ENCODE measurements at regions not wholly inside any gene's neighbourhood (a gene's known extent, or its start where the extent isn't known, plus 50 kb on each side); places are given as distances from the start of the nearest gene placed in this dataset.

DNA sequence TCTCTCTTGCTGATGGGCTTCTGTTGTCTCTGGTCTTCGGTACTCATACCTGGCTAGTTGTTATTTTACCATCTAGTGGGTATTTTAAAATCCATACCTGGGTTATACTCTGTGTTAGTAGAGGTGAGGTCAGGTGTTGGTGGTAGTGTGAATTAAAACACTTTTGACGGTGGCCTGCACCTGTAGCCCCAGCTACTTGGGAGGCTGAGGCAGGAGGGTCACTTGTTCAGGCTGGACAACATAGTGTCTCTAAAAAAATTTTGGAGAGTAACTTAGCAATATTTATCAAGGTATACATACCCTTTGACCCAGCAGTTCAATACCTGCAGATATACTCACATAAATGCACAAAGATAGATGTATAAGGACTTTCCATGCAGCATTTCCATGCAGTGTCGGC, 55.4 kb downstream of the GSX1 start:
- H3K27ac ChIP-seq: no peak overlapping the region
- TF ChIP-seq ZFX (IDR thresholded peaks at IDR 0.05; ENCODE audit: borderline replicate concordance): no peak
- TF ChIP-seq, protein P1, sequence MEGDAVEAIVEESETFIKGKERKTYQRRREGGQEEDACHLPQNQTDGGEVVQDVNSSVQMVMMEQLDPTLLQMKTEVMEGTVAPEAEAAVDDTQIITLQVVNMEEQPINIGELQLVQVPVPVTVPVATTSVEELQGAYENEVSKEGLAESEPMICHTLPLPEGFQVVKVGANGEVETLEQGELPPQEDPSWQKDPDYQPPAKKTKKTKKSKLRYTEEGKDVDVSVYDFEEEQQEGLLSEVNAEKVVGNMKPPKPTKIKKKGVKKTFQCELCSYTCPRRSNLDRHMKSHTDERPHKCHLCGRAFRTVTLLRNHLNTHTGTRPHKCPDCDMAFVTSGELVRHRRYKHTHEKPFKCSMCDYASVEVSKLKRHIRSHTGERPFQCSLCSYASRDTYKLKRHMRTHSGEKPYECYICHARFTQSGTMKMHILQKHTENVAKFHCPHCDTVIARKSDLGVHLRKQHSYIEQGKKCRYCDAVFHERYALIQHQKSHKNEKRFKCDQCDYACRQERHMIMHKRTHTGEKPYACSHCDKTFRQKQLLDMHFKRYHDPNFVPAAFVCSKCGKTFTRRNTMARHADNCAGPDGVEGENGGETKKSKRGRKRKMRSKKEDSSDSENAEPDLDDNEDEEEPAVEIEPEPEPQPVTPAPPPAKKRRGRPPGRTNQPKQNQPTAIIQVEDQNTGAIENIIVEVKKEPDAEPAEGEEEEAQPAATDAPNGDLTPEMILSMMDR (IDR thresholded peaks at IDR 0.05): no peak

DNA sequence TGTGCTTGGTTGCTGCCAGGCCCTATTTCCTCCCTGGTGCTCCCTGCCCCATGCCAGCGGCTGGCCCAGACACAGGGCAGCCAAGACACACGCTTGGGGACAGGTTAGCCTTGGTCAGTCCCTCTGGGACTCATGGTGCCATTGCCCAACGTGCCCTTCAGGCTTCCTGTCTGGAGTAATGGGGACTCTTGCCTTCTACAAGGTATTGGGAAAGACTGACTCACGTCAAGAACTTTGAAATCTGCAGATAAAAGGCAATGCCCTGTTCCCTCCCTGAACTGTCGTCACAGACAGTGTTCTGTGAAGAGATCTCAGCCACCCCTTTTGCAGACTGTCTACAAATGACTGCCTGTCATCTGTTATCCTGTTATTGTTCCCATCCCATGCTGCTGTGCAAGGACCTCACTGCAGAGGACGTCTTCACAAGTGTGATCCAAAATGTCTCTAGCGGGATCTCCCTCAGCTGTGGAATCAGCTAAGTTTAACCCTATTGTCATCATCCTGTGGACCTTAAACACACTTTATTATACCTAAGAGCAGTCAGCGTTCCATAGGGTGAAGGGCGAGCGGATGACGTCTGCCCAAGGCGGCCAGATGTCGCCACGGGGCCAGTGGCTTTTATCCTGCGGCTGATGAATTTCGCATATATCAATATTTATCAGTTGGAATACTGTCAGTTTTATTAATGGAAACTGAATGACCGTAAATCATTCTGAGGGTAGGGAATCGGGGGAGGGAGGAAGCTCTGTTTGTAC, 59.0 kb downstream of the GSX1 start:
- TF ChIP-seq, protein P1 (IDR thresholded peaks at IDR 0.05): no peak
- TF ChIP-seq ZFX (IDR thresholded peaks at IDR 0.05; ENCODE audit: borderline replicate concordance): no peak
- no peak overlapping the region for H3K27ac ChIP-seq

DNA sequence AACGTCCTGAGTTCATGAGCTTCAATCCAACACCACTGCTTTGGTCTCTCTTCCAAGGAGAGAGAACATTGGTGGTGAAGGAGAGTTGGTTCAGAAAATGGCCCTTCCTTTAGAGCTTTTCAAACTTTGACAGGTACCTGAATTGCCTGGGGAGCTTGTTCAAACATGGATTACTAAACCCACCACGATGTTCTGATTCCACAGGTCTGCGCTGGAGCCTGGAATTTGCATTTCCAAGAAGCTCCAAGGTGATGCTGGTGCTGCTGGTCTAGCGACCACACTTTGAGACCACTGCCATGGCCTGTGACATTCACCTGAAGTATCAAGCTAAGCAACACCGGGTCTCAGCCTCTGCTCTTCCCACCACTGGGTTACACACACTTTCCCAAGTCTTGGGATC, 60.2 kb downstream of the GSX1 start:
- TF ChIP-seq, protein P1 (IDR thresholded peaks at IDR 0.05): no peak
- TF ChIP-seq ZFX (IDR thresholded peaks at IDR 0.05; ENCODE audit: borderline replicate concordance): no peak
- H3K27ac ChIP-seq: no peak overlapping the region

DNA sequence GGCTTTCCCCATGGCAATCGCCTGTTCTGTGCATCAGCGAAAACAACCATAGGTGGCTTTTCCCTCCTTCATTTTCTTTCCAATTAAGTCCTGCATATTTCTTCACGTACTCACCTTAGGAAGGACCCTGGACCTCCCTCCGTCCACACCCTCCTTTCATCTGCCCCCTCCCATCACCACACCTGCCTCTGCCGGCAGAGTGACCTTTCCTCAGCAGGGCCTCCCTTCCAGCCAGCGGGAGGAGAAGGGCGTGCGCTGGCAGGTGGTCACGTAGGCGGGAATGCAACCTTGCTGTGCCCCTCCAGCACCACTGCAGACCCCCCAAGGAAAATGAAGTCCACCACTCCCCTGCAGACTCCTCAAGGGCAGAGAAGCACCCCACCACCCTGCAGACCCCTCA, 61.1 kb downstream of the GSX1 start:
- H3K27ac ChIP-seq: no peak overlapping the region
- TF ChIP-seq, protein P1 (IDR thresholded peaks at IDR 0.05): no peak
- TF ChIP-seq ZFX (IDR thresholded peaks at IDR 0.05; ENCODE audit: borderline replicate concordance): no peak

DNA sequence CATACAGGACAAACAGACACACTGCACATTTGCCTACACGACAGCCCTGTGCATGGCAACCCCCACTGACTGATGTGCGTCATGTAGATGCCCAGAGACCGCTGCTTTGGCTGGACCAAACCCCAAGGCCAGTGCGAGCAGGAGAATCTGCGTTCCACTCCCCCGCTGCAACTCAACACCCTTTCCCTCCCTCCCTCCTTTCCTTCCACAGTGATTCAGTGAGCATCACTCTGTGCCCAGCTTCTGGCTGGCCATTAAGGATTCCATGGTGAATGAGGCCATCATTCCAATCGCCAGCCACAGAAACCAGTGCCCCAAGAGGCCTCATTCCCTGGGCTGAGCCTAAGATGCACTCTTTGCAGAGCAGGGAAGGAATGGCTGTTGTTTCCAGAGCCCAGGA, 61.6 kb downstream of the GSX1 start:
- TF ChIP-seq ZFX (IDR thresholded peaks at IDR 0.05; ENCODE audit: borderline replicate concordance): no peak
- TF ChIP-seq, protein P1 (IDR thresholded peaks at IDR 0.05): no peak
- H3K27ac ChIP-seq: no peak overlapping the region

DNA sequence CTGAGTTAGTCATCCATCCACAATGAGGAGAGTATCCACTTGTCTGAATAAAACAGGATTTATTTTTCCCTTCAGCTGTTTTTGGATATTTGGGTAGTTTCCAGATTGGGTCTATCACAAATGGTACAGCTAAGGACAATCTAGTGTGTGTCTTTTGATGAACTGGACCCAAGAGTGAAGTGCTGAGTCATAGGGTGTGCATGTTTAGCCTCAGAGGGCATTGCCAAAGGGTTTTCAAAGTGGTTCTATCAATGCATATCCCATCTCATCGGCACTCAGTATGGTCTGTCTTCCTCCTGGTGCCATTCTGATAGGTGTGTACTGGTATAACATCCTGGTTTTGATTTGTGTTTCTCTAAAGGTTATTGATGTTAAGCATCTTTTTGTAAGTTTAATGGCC, 62.3 kb downstream of the GSX1 start:
- no peak for TF ChIP-seq ZFX (IDR thresholded peaks at IDR 0.05; ENCODE audit: borderline replicate concordance)
- TF ChIP-seq, protein P1 (IDR thresholded peaks at IDR 0.05): no peak
- H3K27ac ChIP-seq: no peak overlapping the region

DNA sequence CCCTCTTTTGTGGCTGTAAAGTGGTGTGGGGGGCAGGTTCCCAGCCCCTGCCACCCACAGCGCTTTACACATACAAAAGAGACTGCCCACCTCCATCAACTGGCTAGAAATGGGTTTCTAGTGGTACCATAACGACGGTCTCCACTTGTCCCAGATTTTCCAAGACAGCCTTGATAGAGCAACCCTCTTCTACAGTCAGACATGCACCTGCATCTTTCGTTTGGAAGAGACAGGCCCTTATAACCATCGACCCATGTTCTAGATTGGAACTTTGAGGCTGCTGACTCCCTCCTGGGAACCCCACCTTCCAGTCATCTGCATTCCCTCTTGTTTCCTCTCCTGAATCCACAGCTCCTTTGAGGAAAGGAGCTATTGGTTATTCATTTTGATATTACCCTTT, 63.1 kb downstream of the GSX1 start:
- no peak overlapping the region for H3K27ac ChIP-seq

More for the DNA sequence above, 63.1 kb downstream of the GSX1 start:
- TF ChIP-seq, protein P1 (IDR thresholded peaks at IDR 0.05): no peak
- no peak for TF ChIP-seq ZFX (IDR thresholded peaks at IDR 0.05; ENCODE audit: borderline replicate concordance)

All from 22Rv1 (cell line).